Endodermal cell (in vitro differentiated cells): ENCODE measurements at regions not wholly inside any gene's neighbourhood (a gene's known extent, or its start where the extent isn't known, plus 50 kb on each side); places are given as distances from the start of the nearest gene placed in this dataset.

Experiments used
- DNase-seq: peaks from one replicate; pipeline ENCODE4 v3.0.0-alpha.2; 2017
- H3K27ac ChIP-seq: 2 replicates; pipeline ENCODE4 v1.5.1; 2013; ENCODE audit warnings: mild to moderate bottlenecking, low read depth, low read length, moderate library complexity
- H3K27me3 ChIP-seq: 2 replicates; pipeline ENCODE4 v1.6.1; 2013; ENCODE audit warnings: mild to moderate bottlenecking, low read length, moderate library complexity; ENCODE audit not compliant: insufficient read depth, control insufficient read depth, poor library complexity, severe bottlenecking
- H3K36me3 ChIP-seq: 2 replicates; pipeline ENCODE4 v1.7.0; 2013; ENCODE audit warnings: mild to moderate bottlenecking, low read length, moderate library complexity; ENCODE audit not compliant: control insufficient read depth, insufficient read depth
- H3K4me1 ChIP-seq: one replicate; pipeline ENCODE4 v1.7.0; 2013; ENCODE audit warnings: low read length; ENCODE audit not compliant: control insufficient read depth, insufficient read depth
- H3K4me3 ChIP-seq: 2 replicates; pipeline ENCODE4 v1.5.1; 2013; ENCODE audit warnings: mild to moderate bottlenecking, low read length, moderate library complexity
- H3K9ac ChIP-seq: 2 replicates; pipeline ENCODE4 v1.6.1; 2013; ENCODE audit warnings: mild to moderate bottlenecking, low read length, moderate library complexity; ENCODE audit not compliant: poor library complexity, severe bottlenecking; ENCODE audit errors: extremely low read depth
- H3K9me3 ChIP-seq: 2 replicates; pipeline ENCODE4 v1.6.1; 2013; ENCODE audit warnings: mild to moderate bottlenecking, low read length, moderate library complexity; ENCODE audit not compliant: control insufficient read depth
- H3K27ac Mint-ChIP-seq: 2 replicates; pipeline ENCODE4 v1.8.0; 2020; ENCODE audit warnings: mixed read lengths
- H3K27me3 Mint-ChIP-seq: 2 replicates; pipeline ENCODE4 v1.8.0; 2021; ENCODE audit warnings: mild to moderate bottlenecking, mixed read lengths; ENCODE audit not compliant: insufficient read depth
- H3K36me3 Mint-ChIP-seq: 2 replicates; pipeline ENCODE4 v1.8.0; 2020; ENCODE audit warnings: low read depth, mixed read lengths
- H3K4me1 Mint-ChIP-seq: 2 replicates; pipeline ENCODE4 v1.8.0; 2020; ENCODE audit warnings: mixed read lengths
- H3K4me3 Mint-ChIP-seq: 2 replicates; pipeline ENCODE4 v1.8.0; 2020; ENCODE audit warnings: mild to moderate bottlenecking, moderate library complexity, mixed read lengths
- H3K9me3 Mint-ChIP-seq: 2 replicates; pipeline ENCODE4 v1.8.0; 2020; ENCODE audit warnings: mild to moderate bottlenecking, mixed read lengths
- CTCF ChIP-seq: fragments of 200-600 bp; sonication (generic); conservative IDR thresholded peaks from 2 replicates; pipeline ENCODE4 v1.5.0; 2021; ENCODE audit warnings: antibody characterized with exemption, mild to moderate bottlenecking
- WGBS, 2 experiments: methylation state at CpG; one replicate each; pipeline versions ENCODE4 v1.1.5 to v1.1.7; 2013; ENCODE audit warnings: missing lambda C conversion rate in 2 of 2, mixed read lengths in 1 of 2; ENCODE audit not compliant: insufficient coverage in 1 of 2, insufficient read length in 1 of 2; 5-methylcytosine and 5-hydroxymethylcytosine counted together

DNA sequence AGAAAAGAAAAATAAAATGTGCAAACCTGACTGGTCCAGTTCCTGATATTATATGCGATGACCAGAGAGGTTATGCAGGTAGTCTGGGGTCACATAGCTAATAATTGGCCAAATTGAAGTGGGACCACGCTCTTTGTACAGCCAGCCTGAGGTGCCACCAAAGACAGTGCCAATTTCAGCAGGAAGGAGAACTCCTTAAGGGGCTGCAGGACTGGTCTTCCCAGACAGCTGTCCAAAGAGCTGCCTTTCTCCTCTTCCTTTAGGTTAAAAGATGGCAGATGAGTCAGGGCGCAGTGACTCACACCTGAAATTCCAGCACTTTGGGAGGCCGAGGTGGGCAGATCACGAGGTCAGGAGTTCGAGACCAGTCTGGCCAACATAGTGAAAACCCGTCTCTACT, 95.5 kb downstream of the ACKR3 start:
- 93 to 96% methylated on average over 5 to 7 of the region's 7 CpGs for WGBS, 2 experiments
- peaks cover 13% of the 10 kb centered on the region for H3K9me3 ChIP-seq
- H3K27me3 Mint-ChIP-seq = peaks cover 8% of the 10 kb centered on the region
- H3K36me3 Mint-ChIP-seq = peaks cover 8% of the 10 kb centered on the region
- H3K4me1 ChIP-seq = peaks cover 10% of the 10 kb centered on the region
- H3K27me3 ChIP-seq = no peaks in the 10 kb centered on the region
- no peak for DNase-seq
- H3K27ac Mint-ChIP-seq = no peak overlapping the region
- no peak overlapping the region for H3K9ac ChIP-seq
- peaks cover 14% of the 10 kb centered on the region for H3K9me3 Mint-ChIP-seq
- no peak overlapping the region for H3K4me3 Mint-ChIP-seq
- H3K27ac ChIP-seq = no peak overlapping the region
- no peak for TF ChIP-seq CTCF
- H3K4me3 ChIP-seq = no peak overlapping the region
- H3K36me3 ChIP-seq = no peaks in the 10 kb centered on the region
- H3K4me1 Mint-ChIP-seq = peaks cover 18% of the 10 kb centered on the region

DNA sequence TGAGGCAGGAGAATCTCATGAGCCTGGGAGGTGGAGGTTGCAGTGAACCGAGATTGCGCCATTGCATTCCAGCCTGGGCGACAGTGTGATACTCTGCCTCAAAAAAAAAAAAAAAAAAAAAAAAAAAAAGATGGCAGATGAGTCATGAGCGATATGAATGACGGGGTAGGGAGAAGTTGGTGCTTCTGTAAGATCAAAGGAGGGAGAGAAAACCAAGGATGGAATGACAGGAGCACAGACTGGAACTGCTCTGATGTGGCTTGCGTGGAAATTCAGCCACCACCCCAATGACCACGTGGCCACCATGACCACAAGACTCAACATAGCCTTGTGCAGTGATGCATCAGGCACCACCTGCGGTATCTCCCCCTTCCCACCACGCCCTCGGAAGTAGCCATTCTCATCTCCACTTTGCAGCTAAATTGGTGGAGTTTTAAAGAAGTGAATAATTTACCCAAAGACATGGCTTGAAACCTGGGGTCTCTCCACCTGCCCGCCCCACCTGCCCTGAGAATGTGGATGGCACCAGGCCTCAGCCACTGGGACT, 96.0 kb downstream of the ACKR3 start:
- no peak overlapping the region for H3K4me3 ChIP-seq
- Mint-ChIP-seq H3K4me3 (no peak overlapping the region), H3K4me1 (peaks cover 13% of the 10 kb centered on the region), H3K27ac (no peak overlapping the region), H3K9me3 (peaks cover 14% of the 10 kb centered on the region), H3K27me3 (peaks cover 9% of the 10 kb centered on the region), H3K36me3 (peaks cover 8% of the 10 kb centered on the region)
- H3K9me3 ChIP-seq = peaks cover 13% of the 10 kb centered on the region
- no peak overlapping the region for H3K9ac ChIP-seq
- H3K27me3 ChIP-seq = no peaks in the 10 kb centered on the region
- no peak for DNase-seq
- no peak for TF ChIP-seq CTCF
- peaks cover 10% of the 10 kb centered on the region for H3K4me1 ChIP-seq
- 85 to 100% methylated on average over 4 to 11 of the region's 11 CpGs for WGBS, 2 experiments
- no peaks in the 10 kb centered on the region for H3K36me3 ChIP-seq
- no peak overlapping the region for H3K27ac ChIP-seq

DNA sequence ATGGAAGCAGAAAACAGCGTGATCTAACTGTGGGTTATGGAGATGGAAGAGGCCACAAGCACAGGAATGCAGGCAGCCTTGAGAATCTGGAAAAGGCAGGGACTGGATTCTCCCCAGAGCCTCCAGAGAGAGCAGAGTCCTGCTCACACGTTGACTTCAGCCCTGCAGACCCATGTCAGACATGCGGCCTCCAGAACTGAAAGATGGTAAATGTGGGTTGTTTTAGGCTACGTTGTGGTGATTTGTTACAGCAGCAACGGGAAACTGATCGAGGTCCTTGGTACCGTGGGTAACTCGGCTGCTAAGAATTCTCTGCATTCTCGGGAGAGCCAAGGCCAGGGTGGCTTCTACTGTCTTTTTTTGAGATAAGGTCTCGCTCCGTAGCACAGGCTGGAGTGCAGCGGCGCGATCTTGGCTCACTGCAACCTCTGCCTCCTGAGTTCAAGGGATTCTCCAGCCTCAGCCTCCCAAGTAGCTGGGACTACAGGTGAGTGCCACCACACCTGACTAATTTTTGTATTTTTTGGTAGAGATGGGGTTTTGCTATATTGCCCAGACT, 97.1 kb downstream of the ACKR3 start:
- 95 to 96% methylated on average over 14 of the region's 14 CpGs for WGBS, 2 experiments
- Mint-ChIP-seq H3K27me3 (peaks cover 9% of the 10 kb centered on the region), H3K27ac (no peak overlapping the region), H3K9me3 (peaks cover 14% of the 10 kb centered on the region), H3K4me1 (peaks cover 2% of the 10 kb centered on the region), H3K36me3 (peaks cover 8% of the 10 kb centered on the region), H3K4me3 (no peak overlapping the region)
- H3K27ac ChIP-seq = no peak overlapping the region
- H3K4me3 ChIP-seq = no peak overlapping the region
- peaks cover 2% of the 10 kb centered on the region for H3K4me1 ChIP-seq
- peaks cover 13% of the 10 kb centered on the region for H3K9me3 ChIP-seq
- no peak overlapping the region for H3K9ac ChIP-seq
- no peak for TF ChIP-seq CTCF
- no peak for DNase-seq
- H3K36me3 ChIP-seq = no peaks in the 10 kb centered on the region
- H3K27me3 ChIP-seq = no peaks in the 10 kb centered on the region
